Keratinocyte (primary cell): ENCODE measurements at regions not wholly inside any gene's neighbourhood (a gene's known extent, or its start where the extent isn't known, plus 50 kb on each side); places are given as distances from the start of the nearest gene placed in this dataset.

Experiments
- DNase-seq: peaks from one replicate; pipeline ENCODE4 v3.0.0-alpha.2; 2011; ENCODE audit warnings: low read depth, missing footprints, low spot score
- FAIRE-seq: peaks from 2 replicates; lab custom pipeline; 2011; peaks lifted over from hg19 to GRCh38; lab: Jason Lieb, UNC
- H2AFZ ChIP-seq: 2 replicates; pipeline ENCODE4 v1.6.0; 2012; ENCODE audit warnings: low read length, control low read depth, inconsistent platforms; ENCODE audit not compliant: control insufficient read depth
- H3K27ac ChIP-seq: 2 replicates; pipeline ENCODE4 v1.5.1; 2011; ENCODE audit warnings: low read length; ENCODE audit not compliant: control insufficient read depth, insufficient read depth
- H3K27me3 ChIP-seq: 3 replicates; pipeline ENCODE4 v1.6.0; 2011; ENCODE audit warnings: low read length; ENCODE audit not compliant: control insufficient read depth, insufficient read depth; ENCODE audit errors: extremely low read depth
- H3K36me3 ChIP-seq, 2 experiments: 2 replicates in 1 of 2; 3 replicates in 1 of 2; pipeline ENCODE4 v1.5.1; 2011; ENCODE audit warnings: low read length in 2 of 2, mild to moderate bottlenecking in 1 of 2; ENCODE audit not compliant: control insufficient read depth in 2 of 2, insufficient read depth in 2 of 2; ENCODE audit errors: extremely low read depth in 1 of 2
- H3K4me1 ChIP-seq: 3 replicates; pipeline ENCODE4 v1.5.1; 2011; ENCODE audit warnings: low read length; ENCODE audit not compliant: control insufficient read depth, insufficient read depth; ENCODE audit errors: extremely low read depth
- H3K4me2 ChIP-seq: 3 replicates; pipeline ENCODE4 v1.6.0; 2011; ENCODE audit warnings: low read depth, low read length; ENCODE audit not compliant: control insufficient read depth, insufficient read depth; ENCODE audit errors: extremely low read depth
- H3K4me3 ChIP-seq, 3 experiments: fragments of 200-600 bp in 1 of 3; sonication (generic) in 1 of 3; 2 replicates in 2 of 3; 3 replicates in 1 of 3; pipeline ENCODE4 v1.5.1; 2011 to 2016; ENCODE audit warnings: low read length in 3 of 3, mild to moderate bottlenecking in 3 of 3, control low read depth in 2 of 3, inconsistent platforms in 1 of 3, low read depth in 1 of 3, mixed read lengths in 1 of 3, mixed run types in 1 of 3, moderate library complexity in 1 of 3; ENCODE audit not compliant: control insufficient read depth in 2 of 3, insufficient read depth in 2 of 3; ENCODE audit errors: extremely low read depth in 1 of 3
- H3K79me2 ChIP-seq: 2 replicates; pipeline ENCODE4 v1.6.0; 2012; ENCODE audit warnings: low read length; ENCODE audit not compliant: control insufficient read depth, insufficient read depth
- H3K9ac ChIP-seq: 3 replicates; pipeline ENCODE4 v1.6.0; 2011; ENCODE audit warnings: low read length; ENCODE audit not compliant: control insufficient read depth, insufficient read depth; ENCODE audit errors: extremely low read depth
- H3K9me1 ChIP-seq: 3 replicates; pipeline ENCODE4 v1.6.0; 2011; ENCODE audit warnings: low read length; ENCODE audit not compliant: control insufficient read depth, insufficient read depth; ENCODE audit errors: extremely low read depth
- H3K9me3 ChIP-seq: 2 replicates; pipeline ENCODE4 v1.5.1; 2012; ENCODE audit warnings: low read depth, low read length; ENCODE audit not compliant: control insufficient read depth
- H4K20me1 ChIP-seq: 3 replicates; pipeline ENCODE4 v1.6.0; 2011; ENCODE audit warnings: low read length; ENCODE audit not compliant: control insufficient read depth, insufficient read depth; ENCODE audit errors: extremely low read depth
- CTCF ChIP-seq, 3 experiments: IDR thresholded peaks in 1 of 3; conservative IDR thresholded peaks in 1 of 3; optimal IDR thresholded peaks in 1 of 3; 2 replicates in 2 of 3; 3 replicates in 1 of 3; pipeline versions ENCODE3 to v1.5.1; 2011; ENCODE audit warnings: low read length in 3 of 3, mild to moderate bottlenecking in 3 of 3, moderate library complexity in 2 of 3, control low read depth in 1 of 3, inconsistent platforms in 1 of 3; ENCODE audit not compliant: insufficient read depth in 2 of 3; ENCODE audit errors: extremely low read depth in 1 of 3
- EZH2 ChIP-seq: IDR thresholded peaks from one replicate; pipeline ENCODE4 v1.6.1; 2012; ENCODE audit warnings: inconsistent platforms, mild to moderate bottlenecking, low read length, moderate library complexity
- dilution Hi-C: fragments of 300-500 bp; cut with MboI; formaldehyde crosslinking; loops from one replicate; pipeline ENCODE4 v1.7.0; 2020; ENCODE audit warnings: low sequenced_read_pairs; ENCODE audit not compliant: extremely low pct_ligation_motif_present

- no peak for DNase-seq
- Histone ChIP-seq H3K9ac (no peak overlapping the region), H3K9me3 (no peaks in the 10 kb centered on the region), H3K4me3 (no peak overlapping the region), H3K9me1 (no peaks in the 10 kb centered on the region), H2AFZ (no peak overlapping the region), H3K79me2 (no peaks in the 10 kb centered on the region), H3K4me1 (peaks cover 31% of the 10 kb centered on the region), H3K27ac (no peak overlapping the region), H3K4me2 (no peak overlapping the region), H3K36me3 (no peaks in the 10 kb centered on the region), H3K27me3 (no peaks in the 10 kb centered on the region), H4K20me1 (no peaks in the 10 kb centered on the region)
- no peak for FAIRE-seq
- dilution Hi-C loops, result no loop called here
- no peak for TF ChIP-seq CTCF (optimal IDR thresholded peaks at IDR 0.05 in 1 of 3, IDR thresholded peaks at IDR 0.05 in 1 of 3, conservative IDR thresholded peaks at IDR 0.05 in 1 of 3; ENCODE audit: extremely low read depth in 1 of 3, insufficient read depth in 2 of 3, low read length in 3 of 3)
- TF ChIP-seq EZH2, result no peak
Measured at GRCh38 chr6:1107578-1107977, 204.3 kb upstream of the FOXQ1 start.

- Histone ChIP-seq H3K4me1 (peaks cover 22% of the 10 kb centered on the region), H3K9ac (no peak overlapping the region), H2AFZ (no peak overlapping the region), H3K79me2 (no peaks in the 10 kb centered on the region), H3K4me3 (no peak overlapping the region), H3K9me1 (no peaks in the 10 kb centered on the region), H3K27me3 (no peaks in the 10 kb centered on the region), H4K20me1 (no peaks in the 10 kb centered on the region), H3K36me3 (no peaks in the 10 kb centered on the region), H3K9me3 (no peaks in the 10 kb centered on the region), H3K27ac (no peak overlapping the region), H3K4me2 (no peak overlapping the region)
- no peak for DNase-seq
- TF ChIP-seq EZH2 (no peak), CTCF (optimal IDR thresholded peaks at IDR 0.05 in 1 of 3, IDR thresholded peaks at IDR 0.05 in 1 of 3, conservative IDR thresholded peaks at IDR 0.05 in 1 of 3; ENCODE audit: extremely low read depth in 1 of 3, insufficient read depth in 2 of 3, low read length in 3 of 3) (no peak)
- FAIRE-seq, result no peak
- dilution Hi-C loops, result no loop called here
Measured at GRCh38 chr6:1105833-1106400, 206.0 kb upstream of the FOXQ1 start.
